ENCODE measurements at regions not wholly inside any gene's neighbourhood (a gene's known extent, or its start where the extent isn't known, plus 50 kb on each side); places are given as distances from the start of the nearest gene placed in this dataset.
"Not testable (repeated sequence)": the region's sequence is repeated elsewhere in the genome, so short reads cannot be mapped to it uniquely, and the experiment has no call there.

DNA sequence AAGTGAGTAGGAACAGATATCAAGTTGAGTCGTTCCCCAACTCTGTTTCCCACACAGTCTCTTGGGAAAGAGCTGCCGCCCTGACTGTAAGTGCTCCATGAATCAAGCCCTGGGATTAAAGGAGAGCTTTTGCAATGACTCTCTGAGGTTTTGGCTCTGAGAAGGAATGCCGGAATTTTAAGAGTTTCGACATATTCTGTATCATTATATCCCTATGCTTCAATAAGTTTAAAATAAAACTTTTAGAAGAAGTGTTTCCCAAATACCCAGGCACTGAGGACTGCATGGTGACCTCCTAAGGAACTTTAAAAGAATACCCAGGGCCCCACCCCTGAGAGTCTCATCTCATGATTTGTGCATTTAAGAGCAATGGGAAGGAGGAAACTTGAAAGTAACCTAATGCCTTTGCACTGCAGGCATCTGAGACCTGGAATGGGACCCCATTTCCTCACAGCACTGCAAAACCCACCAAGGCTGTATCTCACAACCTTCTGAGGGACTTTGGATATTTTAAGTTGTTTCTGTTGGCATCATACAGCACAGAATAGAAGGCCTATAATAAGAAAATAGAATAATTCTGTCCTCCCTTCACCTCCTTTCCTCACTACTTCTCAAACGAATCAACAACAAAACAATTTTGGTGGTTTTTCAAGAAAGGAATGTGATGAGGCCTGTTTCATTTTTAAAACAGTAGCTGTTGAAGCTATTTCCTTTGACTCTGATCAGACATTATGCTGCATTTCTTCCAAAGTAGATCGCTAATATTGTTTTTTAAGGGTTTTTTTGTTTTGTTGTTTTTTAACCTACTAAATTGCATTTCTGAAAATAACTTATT, 121.2 kb downstream of the GASK1B start:
- no peak for DNase-seq (ENCODE audit: low read depth)

DNA sequence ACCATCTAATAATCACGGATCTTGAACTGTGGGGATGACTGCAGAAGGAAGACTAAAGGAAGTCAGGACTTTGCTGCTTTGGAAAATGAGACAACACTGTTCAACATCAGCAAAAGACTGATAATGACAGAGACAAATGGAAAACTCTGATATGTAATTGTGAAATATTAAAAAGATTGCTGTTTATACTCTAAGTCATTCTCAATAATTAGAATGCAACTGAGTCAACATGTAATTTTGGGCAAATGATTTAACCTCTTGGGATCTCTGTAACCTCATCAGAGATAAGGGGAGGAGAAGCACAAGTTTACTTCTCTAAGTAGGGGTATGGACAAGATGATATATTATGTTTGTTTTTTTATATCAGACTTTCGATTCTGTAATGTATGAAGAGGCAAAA, 121.9 kb downstream of the GASK1B start:
- no peak for DNase-seq (ENCODE audit: low read depth)

DNA sequence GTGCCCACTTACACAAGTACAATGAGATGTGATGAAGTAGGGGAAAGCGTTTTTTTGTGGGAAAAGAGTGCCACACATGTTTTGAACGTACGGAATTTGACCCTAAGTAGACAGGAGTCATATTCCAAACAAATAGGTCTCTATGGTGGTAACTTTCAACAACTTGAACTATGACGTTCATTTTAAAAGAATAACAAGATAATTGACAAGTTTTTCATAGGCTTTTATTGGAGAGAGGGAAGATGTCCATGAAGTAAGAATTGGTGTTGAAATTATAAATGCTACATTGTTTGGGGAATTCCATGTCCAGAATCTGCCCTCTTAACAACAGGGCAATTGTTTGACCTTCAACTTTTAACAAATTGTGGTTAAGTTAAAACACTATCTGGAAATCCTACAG, 126.5 kb downstream of the GASK1B start:
- DNase-seq (ENCODE audit: low read depth): no peak

DNA sequence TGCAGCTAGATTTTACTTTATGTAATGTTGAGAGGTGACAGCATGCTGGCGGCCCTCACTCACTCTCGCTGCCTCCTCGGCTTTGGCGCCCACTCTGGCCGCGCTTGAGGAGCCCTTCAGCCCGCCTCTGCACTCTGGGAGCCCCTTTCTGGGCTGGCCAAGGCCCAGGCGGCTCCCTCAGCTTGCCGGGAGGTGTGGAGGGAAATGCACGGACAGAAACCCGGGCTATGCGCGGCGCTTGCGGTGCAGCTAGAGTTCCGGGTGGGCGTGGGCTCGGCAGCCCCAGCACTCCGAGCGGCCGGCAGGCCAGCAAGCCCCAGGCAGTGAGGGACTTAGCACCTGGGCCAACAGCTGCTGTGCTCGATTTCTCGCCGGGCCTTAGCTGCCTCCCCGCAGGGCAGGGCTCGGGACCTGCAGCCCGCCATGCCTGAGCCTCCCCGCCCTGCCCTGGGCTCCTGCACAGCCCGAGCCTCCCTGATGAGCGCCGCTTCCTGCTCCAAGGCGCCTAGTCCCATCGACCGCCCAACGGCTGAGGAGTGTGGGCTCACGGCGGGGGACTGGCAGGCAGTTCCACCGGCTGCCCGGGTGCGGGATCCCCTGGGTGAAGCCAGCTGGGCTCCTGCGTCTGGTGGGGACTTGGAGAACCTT, 128.7 kb downstream of the GASK1B start:
- DNase-seq (ENCODE audit: low read depth): no peak

DNA sequence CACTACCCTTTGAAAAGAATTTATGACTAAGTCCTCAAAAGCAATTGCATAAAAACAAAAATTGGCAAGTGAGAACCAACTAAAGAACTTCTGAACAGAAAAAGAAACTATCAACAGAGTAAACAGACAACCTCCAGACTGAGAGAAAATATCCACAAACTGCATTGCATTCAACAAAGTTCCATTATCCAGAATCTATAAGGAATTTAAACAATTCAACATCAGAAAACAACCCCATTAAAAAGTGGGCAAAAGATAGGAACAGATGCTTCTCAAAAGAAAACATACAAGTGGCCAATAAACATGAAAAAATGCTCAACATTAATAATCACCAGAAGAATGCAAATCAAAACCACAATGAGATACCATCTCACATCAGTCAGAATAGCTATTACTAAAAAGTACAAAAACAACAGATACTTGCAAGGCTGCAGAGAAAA, 130.2 kb downstream of the GASK1B start:
- DNase-seq (ENCODE audit: low read depth): no peak

DNA sequence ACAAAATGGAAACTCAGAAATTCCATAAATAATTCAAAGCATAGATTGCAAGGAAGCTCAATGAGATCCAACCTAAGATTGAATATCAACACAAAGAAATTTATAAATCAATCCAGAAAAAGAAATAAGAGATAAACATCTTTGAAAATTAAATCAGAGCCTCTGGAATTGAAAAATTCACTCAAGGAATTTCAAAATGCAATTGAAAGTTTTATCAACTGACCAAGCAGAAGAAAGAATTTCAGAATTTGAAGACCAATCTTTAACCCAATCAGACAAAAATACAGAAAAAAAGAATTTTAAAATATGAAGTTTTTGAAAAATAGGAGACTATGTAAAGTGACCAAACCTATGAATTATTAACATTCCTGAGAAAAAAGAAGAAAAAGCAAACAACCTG, 134.1 kb downstream of the GASK1B start:
- DNase-seq (ENCODE audit: low read depth): no peak

DNA sequence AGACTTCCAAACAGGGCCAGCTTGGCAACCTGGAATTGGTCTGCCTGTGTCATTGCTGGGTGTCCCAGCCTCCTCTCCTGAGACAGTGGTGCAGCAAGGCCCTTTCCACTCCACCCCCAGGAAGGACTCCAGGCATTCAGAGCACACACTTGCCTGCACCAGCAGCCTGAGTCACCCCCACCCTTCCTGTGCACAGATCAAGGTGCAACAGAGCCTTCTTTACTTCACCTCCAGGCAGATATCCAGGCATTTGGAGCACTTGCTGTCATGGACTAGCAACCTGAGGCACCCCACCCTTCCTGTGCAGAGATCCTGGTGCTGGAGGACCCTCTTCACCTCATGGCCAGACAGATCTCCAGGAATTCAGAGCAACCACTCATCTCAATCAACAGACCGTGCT, 135.8 kb downstream of the GASK1B start:
- no peak for DNase-seq (ENCODE audit: low read depth)

DNA sequence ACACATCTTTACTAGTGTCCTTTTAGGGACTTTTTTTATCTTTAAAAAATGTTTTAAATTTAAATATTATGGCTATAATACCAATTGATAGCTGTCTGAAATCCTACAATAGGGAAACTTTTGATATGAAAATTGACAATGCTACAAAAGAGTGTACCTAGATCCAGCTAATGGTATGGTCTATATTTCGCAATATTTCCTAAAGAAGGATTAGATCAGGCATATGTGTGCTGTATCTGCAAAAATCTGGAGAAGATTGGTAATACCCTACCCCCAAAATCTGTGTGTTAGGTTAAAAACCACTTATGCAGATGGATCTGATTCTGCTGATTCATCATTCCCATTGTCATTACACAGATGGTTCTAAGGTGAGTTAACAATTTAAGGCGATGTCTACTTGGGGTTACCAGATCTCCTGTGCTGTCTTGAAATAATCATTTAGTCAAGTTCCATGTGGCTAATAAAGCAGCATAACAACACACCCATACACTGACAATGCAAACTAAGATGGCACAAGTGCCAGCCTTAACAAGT, 137.1 kb downstream of the GASK1B start:
- DNase-seq (ENCODE audit: low read depth): no peak

DNA sequence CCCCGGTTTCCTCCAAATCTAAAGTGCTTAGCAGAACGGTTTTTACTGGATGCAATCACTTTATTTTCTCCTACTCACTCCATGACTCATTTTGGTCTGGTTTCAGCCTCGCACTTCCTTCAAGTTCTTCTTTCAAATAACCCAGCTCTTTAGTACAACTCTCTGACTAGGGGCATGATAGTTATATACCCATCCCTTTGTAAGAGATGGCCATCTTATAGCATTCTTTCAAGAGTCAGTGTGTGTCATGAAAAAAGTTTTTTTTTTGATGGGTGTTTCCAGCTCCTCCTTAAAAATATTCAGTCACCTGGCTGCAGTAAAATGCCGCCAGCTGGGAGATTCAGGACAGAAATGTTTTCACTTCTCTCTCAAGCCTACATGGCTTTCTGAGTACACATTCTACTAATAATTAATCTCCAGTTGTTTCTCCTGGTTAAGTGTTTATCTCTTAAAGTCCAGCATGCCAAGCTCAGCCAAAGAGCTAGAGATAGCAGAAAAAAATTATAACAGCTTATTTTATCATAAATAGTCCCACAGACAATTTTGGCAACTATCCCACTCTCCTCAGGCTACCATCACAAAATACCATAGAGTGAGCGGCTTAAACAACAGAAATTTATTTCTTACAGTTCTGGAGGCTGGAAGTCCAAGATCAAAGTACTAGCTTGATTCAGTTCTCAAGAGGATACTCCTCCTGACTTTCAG, 139.3 kb downstream of the GASK1B start:
- DNase-seq (ENCODE audit: low read depth): no peak

DNA sequence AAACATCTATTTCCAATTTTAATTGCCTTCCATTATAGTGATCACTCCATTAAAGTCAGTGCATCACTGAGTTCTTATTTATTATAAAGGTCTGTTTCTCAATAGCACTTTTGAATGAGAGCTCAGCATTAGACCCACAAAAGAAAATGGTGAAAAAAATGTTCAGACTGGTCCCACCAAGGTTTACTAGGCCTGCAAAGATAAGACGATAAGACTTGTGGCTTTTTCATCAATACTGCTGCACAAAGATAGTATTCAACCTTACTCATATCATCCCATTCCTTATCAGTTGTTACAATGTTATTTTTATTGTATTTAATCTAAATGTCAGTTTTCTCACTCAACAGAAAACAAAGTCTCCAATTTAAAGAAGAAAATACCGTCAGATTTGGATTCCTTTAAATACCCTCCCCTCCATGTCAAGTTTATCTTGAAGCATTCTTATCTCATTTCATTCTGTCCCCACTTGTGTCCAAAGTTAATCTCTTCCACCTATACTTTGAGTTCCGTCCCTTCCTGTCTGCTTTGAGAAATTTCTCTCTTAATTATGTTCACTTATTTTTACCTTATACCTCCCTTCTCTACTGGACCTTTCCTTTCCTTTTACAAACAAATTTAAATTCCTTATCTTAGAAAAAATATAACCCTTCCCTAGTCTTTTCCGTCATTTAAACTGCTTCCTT, 140.0 kb downstream of the GASK1B start:
- DNase-seq (ENCODE audit: low read depth): no peak

DNA sequence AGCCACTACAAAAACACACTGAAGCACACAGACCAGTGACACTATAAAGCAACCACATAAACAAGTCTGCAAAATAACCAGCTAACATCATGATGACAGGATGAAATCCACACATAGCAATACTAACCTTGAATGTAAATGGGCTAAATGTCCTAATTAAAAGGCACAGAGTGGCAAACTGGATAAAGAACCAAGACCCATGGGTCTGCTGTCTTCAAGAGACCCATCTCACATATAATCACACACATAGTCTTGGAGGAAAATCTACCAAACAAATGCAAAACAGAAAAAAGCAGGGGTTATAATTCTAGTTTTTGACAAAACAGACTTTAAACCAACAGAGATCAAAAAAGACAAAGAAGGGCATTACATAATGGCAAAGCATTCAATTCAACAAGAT, 144.4 kb downstream of the GASK1B start:
- not testable (repeated sequence) for DNase-seq (ENCODE audit: low read depth)

DNA sequence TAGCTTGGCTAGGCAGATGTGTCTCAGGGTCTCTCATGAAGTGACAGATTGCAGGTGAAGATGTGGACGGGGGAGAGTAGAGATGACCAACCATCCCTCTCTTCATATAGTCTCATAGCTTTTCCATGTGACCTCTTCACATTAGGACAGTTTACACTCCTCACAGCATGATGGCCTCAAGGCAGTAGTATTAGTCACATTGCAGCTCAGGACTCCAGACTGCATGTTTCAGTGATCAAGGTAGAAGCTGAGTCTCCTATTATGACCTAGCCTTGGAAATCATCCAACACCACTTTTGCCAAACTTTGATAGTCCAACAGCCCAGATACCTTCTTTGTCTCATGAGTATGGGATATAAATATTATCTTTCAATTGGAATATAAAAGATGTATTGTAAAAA, 147.7 kb downstream of the GASK1B start:
- no peak for DNase-seq (ENCODE audit: low read depth)

DNA sequence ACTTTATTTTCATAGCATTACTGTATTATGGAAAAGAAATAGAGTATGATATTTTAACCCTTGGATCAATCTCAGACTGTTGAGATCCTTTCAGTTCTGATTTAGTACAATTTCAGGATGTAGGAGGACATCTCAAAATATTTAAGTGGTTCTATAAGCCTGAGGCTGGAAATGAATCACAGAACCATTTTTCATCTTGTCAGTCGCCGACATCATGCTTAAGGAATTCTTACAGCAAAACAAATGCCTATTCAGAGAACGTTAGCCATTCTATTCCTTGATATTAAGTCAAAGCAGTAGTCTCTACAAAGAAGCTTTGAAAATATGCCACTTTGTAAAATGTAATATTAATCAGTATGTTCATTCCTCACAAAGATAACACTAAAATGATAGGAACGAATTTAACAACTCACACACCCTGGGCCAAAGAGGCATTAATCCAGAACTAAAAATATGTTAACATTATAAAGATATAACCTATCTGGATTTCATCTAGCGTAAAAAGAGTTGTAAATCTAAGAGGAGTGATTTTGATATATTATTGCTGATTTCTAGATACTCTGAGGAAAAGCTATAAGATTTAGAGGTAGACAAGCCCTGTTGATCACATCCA, 152.0 kb downstream of the GASK1B start:
- DNase-seq (ENCODE audit: low read depth): no peak

DNA sequence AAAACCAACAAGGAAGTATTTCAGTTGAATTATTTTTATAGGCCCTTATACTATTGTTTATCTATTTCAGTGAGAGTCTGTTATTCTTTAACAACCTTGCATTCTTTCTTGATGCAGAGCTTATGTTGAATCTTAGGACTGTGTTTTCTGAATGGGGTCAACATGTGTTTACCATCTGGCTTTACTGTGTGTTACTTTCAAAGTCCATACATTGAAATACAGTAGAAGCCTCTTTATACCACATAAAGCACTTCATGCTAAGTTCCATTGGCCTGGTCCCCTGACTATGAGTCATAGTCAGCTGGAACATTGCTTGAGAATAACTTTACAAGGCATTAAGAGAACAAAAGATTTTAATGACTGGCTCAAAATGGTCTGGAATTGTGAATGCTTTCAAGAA, 152.6 kb downstream of the GASK1B start:
- no peak for DNase-seq (ENCODE audit: low read depth)

DNA sequence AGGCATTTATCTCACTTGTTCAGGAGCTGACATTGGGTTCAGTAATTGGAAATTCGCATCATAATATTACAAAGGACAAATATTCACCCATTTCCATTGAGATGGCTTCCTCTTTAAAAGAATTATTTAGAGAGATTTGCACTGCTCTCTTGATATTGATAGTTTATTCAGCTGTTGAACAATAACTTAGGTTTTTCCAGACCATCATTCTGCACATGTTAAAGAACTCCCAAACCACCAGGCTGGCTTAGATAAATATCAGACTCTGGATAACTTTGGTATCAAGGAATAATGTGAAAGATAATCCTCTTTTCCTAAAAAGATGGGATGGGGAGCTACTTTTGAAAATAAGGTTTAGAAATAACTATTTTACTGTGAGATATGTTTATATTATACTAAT, 154.0 kb downstream of the GASK1B start:
- no peak for DNase-seq (ENCODE audit: low read depth)

DNA sequence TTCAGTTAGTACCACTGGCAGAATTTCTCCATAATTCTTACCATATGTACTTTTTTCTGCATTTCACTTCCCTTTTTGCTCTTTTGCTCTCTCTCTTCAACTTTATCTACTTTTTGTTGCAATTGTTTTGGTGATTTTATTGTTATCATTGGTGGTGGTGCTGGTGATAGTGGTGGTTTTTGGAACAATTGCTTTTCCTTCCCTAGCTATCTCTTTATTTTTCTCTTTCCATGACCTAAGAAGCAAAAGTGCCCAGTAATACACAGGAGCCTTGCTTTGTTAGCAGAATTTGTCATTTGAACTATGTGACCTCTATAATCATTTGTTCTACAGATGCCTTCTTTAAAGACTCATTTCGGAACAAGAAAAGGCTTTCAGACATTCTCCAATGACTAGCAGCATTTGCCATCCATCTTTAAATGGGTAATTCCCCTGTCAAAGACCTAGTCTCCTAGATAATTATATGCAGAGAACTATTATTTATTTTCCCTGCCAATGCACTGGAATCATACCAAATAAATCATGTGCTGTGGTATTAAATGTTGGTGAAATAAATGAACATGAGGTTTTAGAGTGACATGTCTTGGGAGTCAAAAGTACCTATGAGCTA, 154.5 kb downstream of the GASK1B start:
- DNase-seq (ENCODE audit: low read depth): no peak

DNA sequence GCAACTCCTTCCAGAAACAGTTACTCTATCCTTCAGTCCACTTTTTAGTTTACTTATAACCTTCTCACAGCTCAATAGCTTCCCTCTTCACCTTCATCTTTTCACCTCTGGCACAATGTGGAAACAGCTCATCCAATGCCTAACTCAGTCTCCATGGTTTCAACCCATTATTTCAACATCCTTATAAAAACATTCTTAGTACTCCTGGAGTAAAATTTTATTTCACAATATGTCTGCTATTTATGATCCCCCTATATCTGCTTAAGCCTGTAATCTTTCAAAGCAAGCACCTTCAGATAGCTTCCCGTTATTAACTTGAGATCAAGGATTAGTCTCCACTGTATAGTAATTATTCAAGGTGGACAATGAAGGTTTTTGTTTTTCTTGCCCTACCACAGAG, 156.3 kb downstream of the GASK1B start:
- DNase-seq (ENCODE audit: low read depth): no peak

DNA sequence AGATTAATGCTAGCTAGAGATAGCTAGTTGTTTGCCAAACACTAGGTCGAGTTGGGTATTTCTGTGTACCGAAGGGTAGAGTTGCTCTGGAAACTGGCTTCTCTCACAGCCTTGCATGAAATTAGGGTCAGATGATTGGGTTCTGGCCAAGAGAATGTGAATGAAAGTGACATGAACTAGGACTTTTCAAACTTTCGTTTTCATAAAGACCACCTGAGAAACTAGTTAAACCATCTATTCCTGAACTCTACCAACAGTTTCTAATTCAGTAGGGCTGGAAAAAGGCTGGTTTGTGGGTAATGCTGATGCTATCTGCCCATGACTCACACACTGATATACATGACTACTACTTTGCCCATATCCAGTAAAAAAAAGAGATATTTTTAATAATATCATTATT, 157.6 kb downstream of the GASK1B start:
- DNase-seq (ENCODE audit: low read depth): no peak

DNA sequence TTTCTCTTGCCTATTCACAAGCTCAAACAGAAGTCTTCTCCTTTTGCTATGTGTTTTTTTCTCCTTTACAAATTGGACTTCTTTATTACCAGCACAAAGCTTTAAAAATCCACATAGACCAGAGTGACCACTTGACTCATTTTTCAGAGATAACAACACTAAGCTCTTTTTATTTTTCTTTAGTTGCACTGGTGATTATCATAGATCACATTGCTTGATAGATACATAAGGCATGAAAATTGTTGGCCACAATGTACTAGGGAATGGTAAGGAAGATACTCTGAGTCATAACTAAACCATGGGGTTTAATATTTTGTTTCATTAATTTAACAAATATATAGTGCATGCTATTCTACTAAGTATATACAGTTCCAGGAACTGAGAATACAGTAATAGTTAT, 159.0 kb downstream of the GASK1B start:
- DNase-seq (ENCODE audit: low read depth): no peak

DNA sequence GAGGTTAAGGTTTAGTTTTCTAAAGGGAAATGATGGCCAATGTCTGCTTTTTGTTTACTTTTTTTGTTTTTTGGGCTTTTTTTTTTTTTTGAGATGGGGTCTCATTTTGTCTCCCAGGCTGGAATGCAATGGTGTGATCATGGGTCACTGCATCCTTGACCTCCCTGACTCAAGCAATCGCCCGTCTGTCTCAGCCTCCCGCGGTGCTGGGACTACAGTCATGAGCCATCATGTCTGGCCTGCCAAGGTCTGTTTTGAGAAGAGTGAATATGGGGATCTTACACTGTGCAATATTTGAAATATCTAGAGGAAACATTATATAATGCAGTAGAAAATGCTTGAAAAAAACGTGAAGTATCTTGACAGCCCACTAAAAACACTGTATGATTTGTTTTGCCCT, 162.5 kb downstream of the GASK1B start:
- DNase-seq (ENCODE audit: low read depth): no peak

DNA sequence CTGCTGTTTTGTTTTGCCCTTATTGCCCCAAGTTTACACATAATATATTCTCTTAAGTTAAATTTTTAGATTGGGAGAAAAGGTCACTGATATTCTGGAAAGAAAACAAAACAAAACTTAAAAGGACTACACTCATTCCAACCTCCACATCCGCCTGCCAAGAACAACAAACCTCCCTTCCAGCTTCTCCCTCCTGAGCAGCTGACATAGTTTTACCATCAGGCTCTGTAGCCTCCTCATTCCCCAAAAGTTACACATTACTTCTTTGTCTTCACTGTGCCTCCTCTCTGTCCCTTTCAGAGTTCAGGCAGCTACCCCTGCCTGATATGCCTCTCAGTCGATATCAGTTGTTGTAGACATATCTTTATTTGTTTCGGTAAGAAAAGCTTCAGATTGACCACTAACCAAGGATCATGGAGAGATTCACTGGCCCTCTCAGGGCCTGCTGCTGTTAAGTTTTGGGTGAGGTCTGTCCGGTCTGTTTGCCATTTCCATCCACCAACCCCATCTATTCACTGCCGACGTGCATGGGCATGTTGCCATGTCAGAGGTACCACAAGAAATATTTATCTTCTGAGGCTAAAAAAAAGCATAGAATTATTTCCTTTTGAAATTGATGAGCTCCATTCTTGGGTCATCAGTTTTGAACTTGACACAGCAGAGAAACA, 164.1 kb downstream of the GASK1B start:
- DNase-seq (ENCODE audit: low read depth): no peak

All from stimulated activated CD8-positive, alpha-beta memory T cell treated with anti-CD3 and anti-CD28 coated beads, Interleukin-4, amount 100 ng/mL, for 24 hours (primary cell).